HEK293T (cell line): ENCODE measurements at regions not wholly inside any gene's neighbourhood (a gene's known extent, or its start where the extent isn't known, plus 50 kb on each side); places are given as distances from the start of the nearest gene placed in this dataset.

ENCODE experiments used
- ARNT ChIP-seq: fragments of 450-650 bp; IDR thresholded peaks from 2 replicates; pipeline ENCODE4 v1.6.1; 2017; ENCODE audit warnings: mild to moderate bottlenecking
- ELF4 ChIP-seq: fragments of 450-650 bp; IDR thresholded peaks from 2 replicates; pipeline ENCODE4 v1.6.1; 2017; ENCODE audit warnings: antibody characterized with exemption
- FOXA1 ChIP-seq: fragments of 450-650 bp; IDR thresholded peaks from 2 replicates; pipeline ENCODE4 v1.6.1; 2016; ENCODE audit warnings: mild to moderate bottlenecking
- FOXM1 ChIP-seq: fragments of 450-650 bp; IDR thresholded peaks from 2 replicates; pipeline ENCODE4 v1.6.1; 2017; ENCODE audit warnings: mild to moderate bottlenecking, borderline replicate concordance
- TARDBP ChIP-seq: fragments of 450-650 bp; IDR thresholded peaks from 2 replicates; pipeline ENCODE4 v1.6.1; 2016

GRCh38 chr5:92868442-92868841 is 712.6 kb downstream of the NR2F1-AS1 start:
- TF ChIP-seq ELF4, result no peak
- TF ChIP-seq TARDBP, result no peak
- TF ChIP-seq FOXA1, result no peak
- TF ChIP-seq ARNT, result no peak
- no peak for TF ChIP-seq FOXM1
